CD4-positive, alpha-beta T cell treated with Interleukin-15 for 4 hours (primary cell): ENCODE measurements at regions not wholly inside any gene's neighbourhood (a gene's known extent, or its start where the extent isn't known, plus 50 kb on each side); places are given as distances from the start of the nearest gene placed in this dataset.

ENCODE experiments used
- DNase-seq: peaks from one replicate; pipeline ENCODE4 v3.0.0-alpha.2; 2020; ENCODE audit warnings: low spot score

GRCh38 chr12:45669792-45670191 is 59.7 kb upstream of the ARID2 start:
- DNase-seq, result no peak

GRCh38 chr12:45670346-45671065 is 59.0 kb upstream of the ARID2 start:
- DNase-seq, result peak; percentile 66

GRCh38 chr12:45671254-45671653 is 58.3 kb upstream of the ARID2 start:
- DNase-seq, result no peak

- DNase-seq, result no peak
Measured at GRCh38 chr12:45674181-45674977, 55.1 kb upstream of the ARID2 start.

GRCh38 chr12:45675534-45675933 is 54.0 kb upstream of the ARID2 start:
- no peak for DNase-seq
